SK-N-SH (cell line): ENCODE measurements at regions not wholly inside any gene's neighbourhood (a gene's known extent, or its start where the extent isn't known, plus 50 kb on each side); places are given as distances from the start of the nearest gene placed in this dataset.

Experiments used
- CTCF ChIA-PET: fragments of 300-600, 350-600 bp; formaldehyde crosslinking; extraction: SDS; loops from one replicate; lab custom pipeline; 2021; lab: Yijun Ruan, JAX
- POLR2A ChIA-PET: fragments of 350-600 bp; sonication (Branson Sonifier 250); formaldehyde crosslinking; extraction: SDS; loops from one replicate; lab custom pipeline; 2020; ENCODE audit warnings: antibody characterized with exemption, inconsistent platforms; lab: Yijun Ruan, JAX
- DNase-seq: peaks from one replicate; pipeline ENCODE4 v3.0.0; 2012
- H2AFZ ChIP-seq: fragments of 200-600 bp; sonication (generic); 2 replicates; pipeline ENCODE4 v1.8.1; 2016; ENCODE audit warnings: antibody characterized with exemption, mild to moderate bottlenecking, low read depth
- H3F3A ChIP-seq: fragments of 200-600 bp; sonication (generic); replicated peaks from 2 replicates; pipeline ENCODE3; 2016; ENCODE audit warnings: antibody characterized with exemption, mild to moderate bottlenecking; ENCODE audit not compliant: insufficient read depth
- H3K27ac ChIP-seq, 2 experiments: fragments of 200-500 bp in 1 of 2; fragments of 200-600 bp in 1 of 2; sonication (Bioruptor generic) in 1 of 2; sonication (generic), shearing (Covaris generic) in 1 of 2; 2 replicates each; pipeline versions ENCODE4 v1.5.1 to v1.6.1; 2014 to 2016; ENCODE audit warnings: low read depth in 2 of 2, inconsistent platforms in 1 of 2, low read length in 1 of 2, mild to moderate bottlenecking in 1 of 2, mixed read lengths in 1 of 2
- H3K27me3 ChIP-seq: fragments of 200-600 bp; sonication (generic), shearing (Covaris generic); 2 replicates; pipeline ENCODE4 v1.6.1; 2016; ENCODE audit warnings: mixed run types; ENCODE audit not compliant: insufficient read depth
- H3K36me3 ChIP-seq, 2 experiments: fragments of 200-500 bp in 1 of 2; fragments of 200-600 bp in 1 of 2; sonication (Bioruptor generic) in 1 of 2; sonication (generic) in 1 of 2; replicated peaks in 1 of 2; 2 replicates each; pipeline versions ENCODE3 to v1.5.1; 2014 to 2016; ENCODE audit warnings: low read length in 1 of 2, mild to moderate bottlenecking in 1 of 2; ENCODE audit not compliant: insufficient read depth in 2 of 2, control insufficient read depth in 1 of 2
- H3K4me1 ChIP-seq, 2 experiments: fragments of 200-500 bp in 1 of 2; fragments of 200-600 bp in 1 of 2; sonication (Bioruptor generic) in 1 of 2; sonication (generic), shearing (Covaris generic) in 1 of 2; 2 replicates each; pipeline versions ENCODE4 v1.5.1 to v1.6.1; 2014 to 2016; ENCODE audit warnings: low read depth in 1 of 2, low read length in 1 of 2, mixed run types in 1 of 2; ENCODE audit not compliant: insufficient read depth in 2 of 2, control insufficient read depth in 1 of 2
- H3K4me2 ChIP-seq: fragments of 200-600 bp; sonication (generic), shearing (Covaris generic); 2 replicates; pipeline ENCODE4 v1.6.1; 2017; ENCODE audit warnings: mixed run types
- H3K4me3 ChIP-seq, 2 experiments: fragments of 200-500 bp in 1 of 2; fragments of 200-600 bp in 1 of 2; sonication (Bioruptor generic) in 1 of 2; sonication (generic), shearing (Covaris generic) in 1 of 2; 2 replicates each; pipeline versions ENCODE4 v1.5.1 to v1.8.1; 2014 to 2016; ENCODE audit warnings: low read depth in 2 of 2, inconsistent platforms in 1 of 2, low read length in 1 of 2, mild to moderate bottlenecking in 1 of 2, mixed read lengths in 1 of 2, moderate library complexity in 1 of 2
- H3K79me2 ChIP-seq: fragments of 200-600 bp; sonication (generic); 2 replicates; pipeline ENCODE4 v1.8.1; 2017; ENCODE audit warnings: mild to moderate bottlenecking; ENCODE audit not compliant: insufficient read depth
- H3K9ac ChIP-seq: fragments of 200-600 bp; sonication (generic); 2 replicates; pipeline ENCODE4 v1.6.1; 2017; ENCODE audit warnings: mixed run types
- H3K9me2 ChIP-seq: fragments of 200-600 bp; sonication (generic); 2 replicates; pipeline ENCODE4 v1.6.1; 2017; ENCODE audit warnings: mixed run types
- H3K9me3 ChIP-seq: fragments of 200-600 bp; sonication (generic); 2 replicates; pipeline ENCODE4 v1.6.1; 2017; ENCODE audit warnings: mixed run types, mild to moderate bottlenecking, moderate library complexity
- H4K20me1 ChIP-seq: fragments of 200-600 bp; sonication (generic); 2 replicates; pipeline ENCODE4 v1.6.1; 2017; ENCODE audit warnings: mild to moderate bottlenecking, mixed run types; ENCODE audit not compliant: insufficient read depth
- CHD2 ChIP-seq: fragments of 150-350 bp; IDR thresholded peaks from 2 replicates; pipeline ENCODE4 v1.6.1; 2018; ENCODE audit warnings: low read length; ENCODE audit not compliant: partially characterized antibody
- ELF1 ChIP-seq: IDR thresholded peaks from 2 replicates; pipeline ENCODE4 v1.4.0; 2012
- EP300 ChIP-seq, 2 experiments: IDR thresholded peaks; 2 replicates each; pipeline versions ENCODE4 v1.4.0 to v1.6.1; 2012; ENCODE audit warnings: borderline replicate concordance in 1 of 2, low read depth in 1 of 2, low read length in 1 of 2
- FOSL2 ChIP-seq: IDR thresholded peaks from 2 replicates; pipeline ENCODE4 v1.4.0; 2012; ENCODE audit warnings: low read depth, mild to moderate bottlenecking, moderate library complexity, borderline replicate concordance
- FOXM1 ChIP-seq: IDR thresholded peaks from 2 replicates; pipeline ENCODE4 v1.4.0; 2012; ENCODE audit warnings: low read depth, mild to moderate bottlenecking
- GATA2 ChIP-seq: sonication (generic); formaldehyde crosslinking; IDR thresholded peaks from 2 replicates; pipeline ENCODE4 v1.5.0; 2020; ENCODE audit warnings: mild to moderate bottlenecking, missing genetic modification reagents
- JUND ChIP-seq: IDR thresholded peaks from 2 replicates; pipeline ENCODE4 v1.4.0; 2012
- MEF2A ChIP-seq: IDR thresholded peaks from 2 replicates; pipeline ENCODE4 v1.4.0; 2012; ENCODE audit warnings: low read depth, borderline replicate concordance
- MXI1 ChIP-seq: IDR thresholded peaks from 2 replicates; pipeline ENCODE4 v1.6.1; 2012; ENCODE audit warnings: mild to moderate bottlenecking, low read depth, low read length, improper control_type of control experiment
- NFIC ChIP-seq: IDR thresholded peaks from 2 replicates; pipeline ENCODE4 v1.4.0; 2012; ENCODE audit warnings: borderline replicate concordance
- NRF1 ChIP-seq: IDR thresholded peaks from 2 replicates; pipeline ENCODE4 v1.6.1; 2012; ENCODE audit warnings: low read depth, mild to moderate bottlenecking, low read length
- PBX3 ChIP-seq: IDR thresholded peaks from 2 replicates; pipeline ENCODE4; 2012
- POLR2AphosphoS5 ChIP-seq: IDR thresholded peaks from 2 replicates; pipeline ENCODE4 v1.6.1; 2012; ENCODE audit warnings: low read depth, low read length
- RAD21 ChIP-seq: IDR thresholded peaks from 2 replicates; pipeline ENCODE4 v1.6.1; 2012; ENCODE audit warnings: mild to moderate bottlenecking, low read length
- REST ChIP-seq: IDR thresholded peaks from 2 replicates; pipeline ENCODE4 v1.6.1; 2012; ENCODE audit warnings: mild to moderate bottlenecking, low read depth, low read length, moderate library complexity
- RFX5 ChIP-seq: IDR thresholded peaks from 2 replicates; pipeline ENCODE4 v1.6.1; 2012; ENCODE audit warnings: mild to moderate bottlenecking, improper control_type of control experiment, low read length
- RXRA ChIP-seq: IDR thresholded peaks from 2 replicates; pipeline ENCODE4 v1.4.0; 2012; ENCODE audit warnings: low read depth, mild to moderate bottlenecking, borderline replicate concordance
- SMC3 ChIP-seq: IDR thresholded peaks from 2 replicates; pipeline ENCODE4 v1.6.1; 2012; ENCODE audit warnings: low read depth, low read length, improper control_type of control experiment
- TAF1 ChIP-seq: IDR thresholded peaks from 2 replicates; pipeline ENCODE4 v1.6.1; 2012; ENCODE audit warnings: low read depth, mild to moderate bottlenecking, low read length, moderate library complexity, borderline replicate concordance
- TCF12 ChIP-seq: IDR thresholded peaks from 2 replicates; pipeline ENCODE4 v1.4.0; 2012
- TEAD4 ChIP-seq: IDR thresholded peaks from 2 replicates; pipeline ENCODE4 v1.4.0; 2012; ENCODE audit warnings: mild to moderate bottlenecking, borderline replicate concordance; ENCODE audit not compliant: insufficient read depth
- USF2 ChIP-seq: fragments of 150-350 bp; IDR thresholded peaks from 2 replicates; pipeline ENCODE4 v1.6.1; 2017; ENCODE audit warnings: antibody characterized with exemption, low read length, low read depth, borderline replicate concordance
- WGBS: methylation state at CpG from one replicate; pipeline ENCODE4 v1.1.6; 2017; ENCODE audit warnings: low lambda C conversion rate; 5-methylcytosine and 5-hydroxymethylcytosine counted together
- TF ChIP-seq, protein P1 (sequence below): IDR thresholded peaks from 2 replicates; pipeline ENCODE4 v1.4.0; 2012; ENCODE audit warnings: low read depth, borderline replicate concordance
- TF ChIP-seq, protein P2 (sequence below): IDR thresholded peaks from 2 replicates; pipeline ENCODE4 v1.4.0; 2012; ENCODE audit warnings: low read depth
- TF ChIP-seq, protein P3 (sequence below): fragments of 200-600 bp; sonication (generic); IDR thresholded peaks from 2 replicates; pipeline ENCODE4 v1.6.1; 2017; ENCODE audit warnings: antibody characterized with exemption, mild to moderate bottlenecking, moderate library complexity

- no peak for DNase-seq
- ChIA-PET POLR2A (no interaction called here), CTCF (interaction anchor here (0.8 kb wide), 1 partner anchor 11 kb away, joined by 3 read pairs; no protein-coding TSS in a partner anchor)
- H3F3A ChIP-seq = peaks cover 5% of the 10 kb centered on the region
- no peaks in the 10 kb centered on the region for H3K27me3 ChIP-seq
- peak overlapping the region; percentile 73; the same call in 1 of the 2 replicates for H2AFZ ChIP-seq
- H3K4me1 ChIP-seq = peaks cover 0 to 29% of the 10 kb centered on the region in 2 experiments; a peak in 3 of 4 replicates
- no peaks in the 10 kb centered on the region for H3K36me3 ChIP-seq
- no peaks in the 10 kb centered on the region for H3K9me3 ChIP-seq
- H3K79me2 ChIP-seq = no peaks in the 10 kb centered on the region
- H3K4me2 ChIP-seq = peak overlapping the region; percentile 59
- H4K20me1 ChIP-seq = no peaks in the 10 kb centered on the region
- peak overlapping the region; percentile 45 to 73 for H3K27ac ChIP-seq
- H3K4me3 ChIP-seq = no peak overlapping the region
- peak overlapping the region; percentile 48 for H3K9ac ChIP-seq
- 28% methylated on average over 17 of the region's 17 CpGs for WGBS
- H3K9me2 ChIP-seq = no peaks in the 10 kb centered on the region
- TF ChIP-seq, protein P1, sequence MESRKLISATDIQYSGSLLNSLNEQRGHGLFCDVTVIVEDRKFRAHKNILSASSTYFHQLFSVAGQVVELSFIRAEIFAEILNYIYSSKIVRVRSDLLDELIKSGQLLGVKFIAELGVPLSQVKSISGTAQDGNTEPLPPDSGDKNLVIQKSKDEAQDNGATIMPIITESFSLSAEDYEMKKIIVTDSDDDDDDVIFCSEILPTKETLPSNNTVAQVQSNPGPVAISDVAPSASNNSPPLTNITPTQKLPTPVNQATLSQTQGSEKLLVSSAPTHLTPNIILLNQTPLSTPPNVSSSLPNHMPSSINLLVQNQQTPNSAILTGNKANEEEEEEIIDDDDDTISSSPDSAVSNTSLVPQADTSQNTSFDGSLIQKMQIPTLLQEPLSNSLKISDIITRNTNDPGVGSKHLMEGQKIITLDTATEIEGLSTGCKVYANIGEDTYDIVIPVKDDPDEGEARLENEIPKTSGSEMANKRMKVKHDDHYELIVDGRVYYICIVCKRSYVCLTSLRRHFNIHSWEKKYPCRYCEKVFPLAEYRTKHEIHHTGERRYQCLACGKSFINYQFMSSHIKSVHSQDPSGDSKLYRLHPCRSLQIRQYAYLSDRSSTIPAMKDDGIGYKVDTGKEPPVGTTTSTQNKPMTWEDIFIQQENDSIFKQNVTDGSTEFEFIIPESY = no peak
- no peak for TF ChIP-seq RFX5
- TF ChIP-seq RAD21 = no peak
- peak; percentile 55 for TF ChIP-seq NFIC
- no peak for TF ChIP-seq FOXM1
- TF ChIP-seq, protein P2, sequence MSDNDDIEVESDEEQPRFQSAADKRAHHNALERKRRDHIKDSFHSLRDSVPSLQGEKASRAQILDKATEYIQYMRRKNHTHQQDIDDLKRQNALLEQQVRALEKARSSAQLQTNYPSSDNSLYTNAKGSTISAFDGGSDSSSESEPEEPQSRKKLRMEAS = peak; percentile 65
- TF ChIP-seq FOSL2 = peak; percentile 53; the same call in 1 of the 2 replicates
- TF ChIP-seq NRF1 = no peak
- peak in 1 of 2 experiments; percentile 52; a peak in 1 of 4 replicates for TF ChIP-seq EP300 (IDR thresholded peaks at IDR 0.05; ENCODE audit: borderline replicate concordance in 1 of 2, low read depth in 1 of 2, low read length in 1 of 2)
- TF ChIP-seq MEF2A = no peak
- no peak for TF ChIP-seq REST
- TF ChIP-seq USF2 = no peak
- peak; percentile 41 for TF ChIP-seq JUND
- TF ChIP-seq TEAD4 = no peak
- TF ChIP-seq CHD2 = no peak
- no peak for TF ChIP-seq RXRA
- TF ChIP-seq TCF12 = peak; percentile 64
- TF ChIP-seq, protein P3, sequence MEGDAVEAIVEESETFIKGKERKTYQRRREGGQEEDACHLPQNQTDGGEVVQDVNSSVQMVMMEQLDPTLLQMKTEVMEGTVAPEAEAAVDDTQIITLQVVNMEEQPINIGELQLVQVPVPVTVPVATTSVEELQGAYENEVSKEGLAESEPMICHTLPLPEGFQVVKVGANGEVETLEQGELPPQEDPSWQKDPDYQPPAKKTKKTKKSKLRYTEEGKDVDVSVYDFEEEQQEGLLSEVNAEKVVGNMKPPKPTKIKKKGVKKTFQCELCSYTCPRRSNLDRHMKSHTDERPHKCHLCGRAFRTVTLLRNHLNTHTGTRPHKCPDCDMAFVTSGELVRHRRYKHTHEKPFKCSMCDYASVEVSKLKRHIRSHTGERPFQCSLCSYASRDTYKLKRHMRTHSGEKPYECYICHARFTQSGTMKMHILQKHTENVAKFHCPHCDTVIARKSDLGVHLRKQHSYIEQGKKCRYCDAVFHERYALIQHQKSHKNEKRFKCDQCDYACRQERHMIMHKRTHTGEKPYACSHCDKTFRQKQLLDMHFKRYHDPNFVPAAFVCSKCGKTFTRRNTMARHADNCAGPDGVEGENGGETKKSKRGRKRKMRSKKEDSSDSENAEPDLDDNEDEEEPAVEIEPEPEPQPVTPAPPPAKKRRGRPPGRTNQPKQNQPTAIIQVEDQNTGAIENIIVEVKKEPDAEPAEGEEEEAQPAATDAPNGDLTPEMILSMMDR = no peak
- TF ChIP-seq GATA2 = no peak
- TF ChIP-seq ELF1 = no peak
- TF ChIP-seq MXI1 = no peak
- TF ChIP-seq TAF1 = no peak
- peak; percentile 88 for TF ChIP-seq PBX3
- no peak for TF ChIP-seq SMC3
- TF ChIP-seq POLR2AphosphoS5 = no peak
These were observed 248.6 kb upstream of the KLF4 start for GRCh38 chr9:107737987-107738743.
